GF-D8 (cell line): ENCODE measurements at regions not wholly inside any gene's neighbourhood (a gene's known extent, or its start where the extent isn't known, plus 50 kb on each side); places are given as distances from the start of the nearest gene placed in this dataset.
"Not testable (repeated sequence)": the region's sequence is repeated elsewhere in the genome, so short reads cannot be mapped to it uniquely, and the experiment has no call there.

Experiments used
- DNase-seq: peaks from one replicate; lab custom pipeline; 2025; lab: John Stamatoyannopoulos, UW

GRCh38 chr6:140040396-140040795 is 665.9 kb upstream of the CITED2 start:
- no peak for DNase-seq

GRCh38 chr6:140039364-140039763 is 664.9 kb upstream of the CITED2 start:
- DNase-seq = no peak

- no peak for DNase-seq
Measured at GRCh38 chr6:140036196-140036595, 661.7 kb upstream of the CITED2 start.

- no peak for DNase-seq
Measured at GRCh38 chr6:140032189-140032588, 657.7 kb upstream of the CITED2 start.

- no peak for DNase-seq
Measured at GRCh38 chr6:140029551-140029950, 655.1 kb upstream of the CITED2 start.

- no peak for DNase-seq
Measured at GRCh38 chr6:140027219-140027618, 652.8 kb upstream of the CITED2 start.

GRCh38 chr6:140026546-140026945 is 652.1 kb upstream of the CITED2 start:
- DNase-seq = no peak

- DNase-seq = no peak
Measured at GRCh38 chr6:140025171-140025570, 650.7 kb upstream of the CITED2 start.

- no peak for DNase-seq
Measured at GRCh38 chr6:140020207-140020791, 645.9 kb upstream of the CITED2 start.

- no peak for DNase-seq
Measured at GRCh38 chr6:140018588-140018987, 644.1 kb upstream of the CITED2 start.

GRCh38 chr6:140017470-140017869 is 643.0 kb upstream of the CITED2 start:
- no peak for DNase-seq

GRCh38 chr6:140012150-140012549 is 637.7 kb upstream of the CITED2 start:
- no peak for DNase-seq

GRCh38 chr6:140011537-140011936 is 637.1 kb upstream of the CITED2 start:
- no peak for DNase-seq

GRCh38 chr6:140009286-140009685 is 634.8 kb upstream of the CITED2 start:
- no peak for DNase-seq

- no peak for DNase-seq
Measured at GRCh38 chr6:140007525-140007924, 633.1 kb upstream of the CITED2 start.

- no peak for DNase-seq
Measured at GRCh38 chr6:140003217-140003616, 628.8 kb upstream of the CITED2 start.

GRCh38 chr6:140002396-140003022 is 628.1 kb upstream of the CITED2 start:
- no peak for DNase-seq

GRCh38 chr6:140001821-140002341 is 627.4 kb upstream of the CITED2 start:
- DNase-seq = no peak

- no peak for DNase-seq
Measured at GRCh38 chr6:140001005-140001404, 626.6 kb upstream of the CITED2 start.

GRCh38 chr6:139999661-140000060 is 625.2 kb upstream of the CITED2 start:
- not testable (repeated sequence) for DNase-seq

GRCh38 chr6:139998478-139998877 is 624.0 kb upstream of the CITED2 start:
- DNase-seq = not testable (repeated sequence)

GRCh38 chr6:139996253-139996834 is 621.9 kb upstream of the CITED2 start:
- no peak for DNase-seq

GRCh38 chr6:139994998-139995397 is 620.5 kb upstream of the CITED2 start:
- DNase-seq = no peak
